Neural cell (in vitro differentiated cells): ENCODE measurements at regions not wholly inside any gene's neighbourhood (a gene's known extent, or its start where the extent isn't known, plus 50 kb on each side); places are given as distances from the start of the nearest gene placed in this dataset.
"Not testable (repeated sequence)": the region's sequence is repeated elsewhere in the genome, so short reads cannot be mapped to it uniquely, and the experiment has no call there.

Experiments used
- H2AFZ ChIP-seq: fragments of 200-600, 300-800 bp; sonication (generic), shearing (Covaris generic); 2 replicates; pipeline ENCODE4 v1.6.0; 2014; ENCODE audit warnings: low read depth, mild to moderate bottlenecking, antibody characterized with exemption, low read length, moderate library complexity
- H3F3A ChIP-seq: fragments of 200-600 bp; shearing (Covaris generic); 2 replicates; pipeline ENCODE4 v1.6.1; 2016; ENCODE audit warnings: mild to moderate bottlenecking, moderate library complexity, mixed read lengths, antibody characterized with exemption, low read length; ENCODE audit not compliant: insufficient read depth, poor library complexity, severe bottlenecking
- H3K27ac ChIP-seq: fragments of 200-600, 300-800 bp; sonication (generic), shearing (Covaris generic); 2 replicates; pipeline ENCODE4 v1.5.1; 2014; ENCODE audit warnings: mild to moderate bottlenecking, low read length, moderate library complexity
- H3K27me3 ChIP-seq: fragments of 300-800, 200-600 bp; sonication (generic), shearing (Covaris generic); 2 replicates; pipeline ENCODE4 v1.6.0; 2014; ENCODE audit warnings: mild to moderate bottlenecking, low read depth, low read length, moderate library complexity; ENCODE audit not compliant: insufficient read depth
- H3K36me3 ChIP-seq: fragments of 300-800, 200-600 bp; sonication (generic), shearing (Covaris generic); 2 replicates; pipeline ENCODE4 v1.5.1; 2014; ENCODE audit warnings: mild to moderate bottlenecking, antibody characterized with exemption, low read length, moderate library complexity; ENCODE audit not compliant: insufficient read depth
- H3K4me2 ChIP-seq: fragments of 300-800, 200-600 bp; sonication (generic), shearing (Covaris generic); 2 replicates; pipeline ENCODE4 v1.6.0; 2014; ENCODE audit warnings: mild to moderate bottlenecking, low read length
- H3K4me3 ChIP-seq: fragments of 300-800, 200-600 bp; sonication (generic), shearing (Covaris generic); 2 replicates; pipeline ENCODE4 v1.5.1; 2014; ENCODE audit warnings: mild to moderate bottlenecking, low read length, moderate library complexity
- H3K79me2 ChIP-seq: fragments of 200-600 bp; shearing (Covaris generic); replicated peaks from 2 replicates; pipeline ENCODE4 v1.6.0; 2014; ENCODE audit warnings: mild to moderate bottlenecking, low read length, moderate library complexity; ENCODE audit not compliant: insufficient read depth
- H3K9ac ChIP-seq: fragments of 300-800, 200-600 bp; sonication (generic), shearing (Covaris generic); 2 replicates; pipeline ENCODE4 v1.6.1; 2016; ENCODE audit warnings: mild to moderate bottlenecking, low read length, mixed read lengths
- H3K9me2 ChIP-seq: fragments of 200-600 bp; shearing (Covaris generic); 2 replicates; pipeline ENCODE4 v1.6.1; 2016; ENCODE audit warnings: mild to moderate bottlenecking, low read length, mixed read lengths; ENCODE audit not compliant: insufficient read depth
- H3K9me3 ChIP-seq: fragments of 200-600, 300-800 bp; sonication (generic), shearing (Covaris generic); 2 replicates; pipeline ENCODE4 v1.6.1; 2016; ENCODE audit warnings: mild to moderate bottlenecking, mixed run types, low read length, moderate library complexity, mixed read lengths
- H4K20me1 ChIP-seq: fragments of 200-600 bp; shearing (Covaris generic); 2 replicates; pipeline ENCODE4 v1.6.1; 2016; ENCODE audit warnings: mild to moderate bottlenecking, mixed run types; ENCODE audit not compliant: insufficient read depth
- CTCF ChIP-seq: fragments of 450-650 bp; IDR thresholded peaks from 2 replicates; pipeline ENCODE4 v1.5.1; 2014; ENCODE audit warnings: antibody characterized with exemption, mild to moderate bottlenecking, moderate library complexity; ENCODE audit not compliant: poor library complexity, severe bottlenecking
- EP300 ChIP-seq: fragments of 450-650 bp; conservative IDR thresholded peaks from 2 replicates; pipeline ENCODE4 v1.6.1; 2014; ENCODE audit warnings: antibody characterized with exemption, mild to moderate bottlenecking, moderate library complexity; ENCODE audit not compliant: poor library complexity, severe bottlenecking
- EZH2 ChIP-seq: fragments of 200-600, 300-800 bp; shearing (Covaris generic), sonication (generic); IDR thresholded peaks from 2 replicates; pipeline ENCODE4 v1.6.1; 2014; ENCODE audit warnings: antibody characterized with exemption, low read length, borderline replicate concordance, mild to moderate bottlenecking; ENCODE audit not compliant: insufficient read depth, poor library complexity, severe bottlenecking
- MXI1 ChIP-seq: fragments of 450-650 bp; conservative IDR thresholded peaks from 2 replicates; pipeline ENCODE4 v1.6.1; 2014; ENCODE audit warnings: antibody characterized with exemption, mild to moderate bottlenecking; ENCODE audit not compliant: poor library complexity, severe bottlenecking
- RAD21 ChIP-seq: fragments of 450-650 bp; conservative IDR thresholded peaks from 2 replicates; pipeline ENCODE4 v1.6.1; 2014; ENCODE audit warnings: antibody characterized with exemption, mild to moderate bottlenecking, moderate library complexity
- REST ChIP-seq: IDR thresholded peaks from 2 replicates; pipeline ENCODE4 v1.6.1; 2012; ENCODE audit warnings: borderline replicate concordance
- SMC3 ChIP-seq: fragments of 450-650 bp; conservative IDR thresholded peaks from 2 replicates; pipeline ENCODE4 v1.6.1; 2014; ENCODE audit warnings: antibody characterized with exemption, mild to moderate bottlenecking, moderate library complexity; ENCODE audit not compliant: poor library complexity
- TAF1 ChIP-seq: IDR thresholded peaks from 2 replicates; pipeline ENCODE4 v1.6.1; 2012; ENCODE audit warnings: low read depth

- H3K36me3 ChIP-seq, H3K4me2 ChIP-seq, H3F3A ChIP-seq, H3K4me3 ChIP-seq, H3K9me2 ChIP-seq, H3K9me3 ChIP-seq, H3K27ac ChIP-seq, H3K27me3 ChIP-seq, H2AFZ ChIP-seq, H4K20me1 ChIP-seq, H3K9ac ChIP-seq, H3K79me2 ChIP-seq: not testable (repeated sequence)
These were observed 117.0 kb downstream of the SDHAF3 start for GRCh38 chr7:97234494-97234893.

- Histone ChIP-seq H3K27me3 (no peaks in the 10 kb centered on the region), H3K4me3 (no peak overlapping the region), H3K9ac (no peak overlapping the region), H2AFZ (no peak overlapping the region), H3K27ac (no peak overlapping the region), H3K4me2 (no peak overlapping the region), H3K36me3 (no peaks in the 10 kb centered on the region), H3F3A (no peaks in the 10 kb centered on the region), H3K9me3 (peaks cover 4% of the 10 kb centered on the region), H4K20me1 (no peaks in the 10 kb centered on the region), H3K79me2 (no peaks in the 10 kb centered on the region), H3K9me2 (no peaks in the 10 kb centered on the region)
- no peak for TF ChIP-seq EZH2
- TF ChIP-seq TAF1 = no peak
- no peak for TF ChIP-seq SMC3
- TF ChIP-seq CTCF = no peak
- no peak for TF ChIP-seq REST
- no peak for TF ChIP-seq MXI1
- no peak for TF ChIP-seq RAD21
- no peak for TF ChIP-seq EP300
These were observed 128.8 kb downstream of the SDHAF3 start for GRCh38 chr7:97246317-97246716.

GRCh38 chr7:97258187-97258586 lies 140.7 kb downstream of the SDHAF3 start:
- H3K4me2 ChIP-seq, H3K27ac ChIP-seq, H3K79me2 ChIP-seq, H4K20me1 ChIP-seq, H3K27me3 ChIP-seq, H3K36me3 ChIP-seq, H2AFZ ChIP-seq, H3F3A ChIP-seq, H3K9ac ChIP-seq, H3K9me2 ChIP-seq, H3K4me3 ChIP-seq, H3K9me3 ChIP-seq: not testable (repeated sequence)
